Colonic mucosa (tissue), 4 donors: ENCODE measurements at regions not wholly inside any gene's neighbourhood (a gene's known extent, or its start where the extent isn't known, plus 50 kb on each side); places are given as distances from the start of the nearest gene placed in this dataset.
"Not testable (repeated sequence)": the region's sequence is repeated elsewhere in the genome, so short reads cannot be mapped to it uniquely, and the experiment has no call there.

Source experiments
- DNase-seq: peaks from one replicate; pipeline ENCODE4 v3.0.0-alpha.2; 2020
- H3K27ac ChIP-seq: fragments of 200-600 bp; one replicate; pipeline ENCODE4 v1.8.0; 2021
- H3K27me3 ChIP-seq: fragments of 200-600 bp; one replicate; pipeline ENCODE4 v1.8.0; 2021
- H3K36me3 ChIP-seq: fragments of 200-600 bp; one replicate; pipeline ENCODE4 v1.8.0; 2021
- H3K4me1 ChIP-seq: fragments of 200-600 bp; one replicate; pipeline ENCODE4 v1.8.0; 2021; ENCODE audit warnings: mild to moderate bottlenecking
- H3K4me3 ChIP-seq: fragments of 200-600 bp; one replicate; pipeline ENCODE4 v1.8.0; 2021
- H3K9ac ChIP-seq, 2 donors: one replicate each; pipeline ENCODE4 v1.7.0; 2013; ENCODE audit warnings: control low read depth in 2 of 2, low read depth in 2 of 2, low read length in 2 of 2
- H3K9me3 ChIP-seq: fragments of 200-600 bp; one replicate; pipeline ENCODE4 v1.8.0; 2021
- CTCF ChIP-seq: fragments of 200-600 bp; IDR thresholded peaks from one replicate; pipeline ENCODE4 v1.8.0; 2022; ENCODE audit warnings: antibody characterized with exemption, mild to moderate bottlenecking
- intact Hi-C: fragments of 100-400 bp; cut with DNase I; formaldehyde crosslinking; loops from one replicate; pipeline ENCODE4 v1.14.1; 2022
- donor health status: healthy.
- donor health status: DM: no; HTN: no; CAD: no.
- donor health status: DM: no; HTN: no; CAD: no.

- H3K4me1 ChIP-seq: no peaks in the 10 kb centered on the region
- no peaks in the 10 kb centered on the region for H3K36me3 ChIP-seq
- no peak overlapping the region for H3K9ac ChIP-seq
- TF ChIP-seq CTCF: no peak
- no peaks in the 10 kb centered on the region for H3K9me3 ChIP-seq
- no peak overlapping the region for H3K4me3 ChIP-seq
- H3K27ac ChIP-seq: no peak overlapping the region
- no peak for DNase-seq
- H3K27me3 ChIP-seq: no peaks in the 10 kb centered on the region
- intact Hi-C loops: no loop called here
These were observed 273.3 kb upstream of the ERBB4 start for GRCh38 chr2:212811921-212812320.

- no peaks in the 10 kb centered on the region for H3K27me3 ChIP-seq
- no peaks in the 10 kb centered on the region for H3K36me3 ChIP-seq
- no peaks in the 10 kb centered on the region for H3K9me3 ChIP-seq
- DNase-seq: no peak
- TF ChIP-seq CTCF: no peak
- intact Hi-C loops: no loop called here
- no peak overlapping the region for H3K27ac ChIP-seq
- no peak overlapping the region for H3K4me3 ChIP-seq
- H3K4me1 ChIP-seq: no peaks in the 10 kb centered on the region
- no peak overlapping the region for H3K9ac ChIP-seq
These were observed 272.6 kb upstream of the ERBB4 start for GRCh38 chr2:212811036-212811805.

- Histone ChIP-seq H3K4me1 (no peaks in the 10 kb centered on the region), H3K9me3 (no peaks in the 10 kb centered on the region), H3K27ac (no peak overlapping the region), H3K4me3 (no peak overlapping the region), H3K27me3 (no peaks in the 10 kb centered on the region), H3K9ac (no peak overlapping the region), H3K36me3 (no peaks in the 10 kb centered on the region)
- intact Hi-C loops: no loop called here
- no peak for DNase-seq
- TF ChIP-seq CTCF: no peak
These were observed 259.0 kb upstream of the ERBB4 start for GRCh38 chr2:212797484-212798205.

GRCh38 chr2:212794471-212794870, 255.9 kb upstream of the ERBB4 start:
- no peak for TF ChIP-seq CTCF
- H3K36me3 ChIP-seq: no peaks in the 10 kb centered on the region
- H3K4me3 ChIP-seq: no peak overlapping the region
- no peaks in the 10 kb centered on the region for H3K4me1 ChIP-seq
- H3K27ac ChIP-seq: no peak overlapping the region
- no peaks in the 10 kb centered on the region for H3K27me3 ChIP-seq
- intact Hi-C loops: no loop called here
- DNase-seq: no peak
- H3K9me3 ChIP-seq: no peaks in the 10 kb centered on the region
- no peak overlapping the region for H3K9ac ChIP-seq

- no peak for TF ChIP-seq CTCF
- no peaks in the 10 kb centered on the region for H3K4me1 ChIP-seq
- H3K27ac ChIP-seq: no peak overlapping the region
- H3K36me3 ChIP-seq: no peaks in the 10 kb centered on the region
- H3K9ac ChIP-seq: no peak overlapping the region
- no peaks in the 10 kb centered on the region for H3K27me3 ChIP-seq
- intact Hi-C loops: no loop called here
- H3K4me3 ChIP-seq: no peak overlapping the region
- no peak for DNase-seq
- no peaks in the 10 kb centered on the region for H3K9me3 ChIP-seq
These were observed 253.0 kb upstream of the ERBB4 start for GRCh38 chr2:212791569-212791968.

GRCh38 chr2:212786088-212786487, 247.5 kb upstream of the ERBB4 start:
- H3K27me3 ChIP-seq, H3K4me3 ChIP-seq, intact Hi-C loops, DNase-seq, H3K9me3 ChIP-seq, H3K4me1 ChIP-seq, H3K36me3 ChIP-seq, H3K9ac ChIP-seq, H3K27ac ChIP-seq: not testable (repeated sequence)
